ENCODE measurements at regions not wholly inside any gene's neighbourhood (a gene's known extent, or its start where the extent isn't known, plus 50 kb on each side); places are given as distances from the start of the nearest gene placed in this dataset.

GRCh38 chr2:238566001-238566645 lies 139.4 kb downstream of the ASB1 start:
- no peak for TF ChIP-seq CTCF (IDR thresholded peaks at IDR 0.05; ENCODE audit: control insufficient read depth, extremely low read depth, insufficient read depth)
- H3K4me3 ChIP-seq (ENCODE audit: low read depth, low read length) = no peak overlapping the region
- DNase-seq (ENCODE audit: low read depth) = no peak

GRCh38 chr2:238567067-238567855 lies 140.5 kb downstream of the ASB1 start:
- DNase-seq (ENCODE audit: low read depth) = no peak
- no peak for TF ChIP-seq CTCF (IDR thresholded peaks at IDR 0.05; ENCODE audit: control insufficient read depth, extremely low read depth, insufficient read depth)

GRCh38 chr2:238567996-238568395 lies 141.3 kb downstream of the ASB1 start:
- DNase-seq (ENCODE audit: low read depth) = no peak

More at GRCh38 chr2:238567067-238567855, 140.5 kb downstream of the ASB1 start:
- H3K4me3 ChIP-seq (ENCODE audit: low read depth, low read length) = no peak overlapping the region

GRCh38 chr2:238568455-238569440 lies 142.0 kb downstream of the ASB1 start:
- DNase-seq (ENCODE audit: low read depth) = no peak
- no peak for TF ChIP-seq CTCF (IDR thresholded peaks at IDR 0.05; ENCODE audit: control insufficient read depth, extremely low read depth, insufficient read depth)

More at GRCh38 chr2:238567996-238568395, 141.3 kb downstream of the ASB1 start:
- no peak for TF ChIP-seq CTCF (IDR thresholded peaks at IDR 0.05; ENCODE audit: control insufficient read depth, extremely low read depth, insufficient read depth)
- no peak overlapping the region for H3K4me3 ChIP-seq (ENCODE audit: low read depth, low read length)

GRCh38 chr2:238569507-238570195 lies 142.9 kb downstream of the ASB1 start:
- TF ChIP-seq CTCF (IDR thresholded peaks at IDR 0.05; ENCODE audit: control insufficient read depth, extremely low read depth, insufficient read depth) = no peak
- H3K4me3 ChIP-seq (ENCODE audit: low read depth, low read length) = no peak overlapping the region
- DNase-seq (ENCODE audit: low read depth) = no peak

More at GRCh38 chr2:238568455-238569440, 142.0 kb downstream of the ASB1 start:
- no peak overlapping the region for H3K4me3 ChIP-seq (ENCODE audit: low read depth, low read length)

- no peak for DNase-seq (ENCODE audit: low read depth)
- H3K4me3 ChIP-seq (ENCODE audit: low read depth, low read length) = no peak overlapping the region
- no peak for TF ChIP-seq CTCF (IDR thresholded peaks at IDR 0.05; ENCODE audit: control insufficient read depth, extremely low read depth, insufficient read depth)
Measured at GRCh38 chr2:238570391-238570790, 143.7 kb downstream of the ASB1 start.
